ENCODE measurements at regions not wholly inside any gene's neighbourhood (a gene's known extent, or its start where the extent isn't known, plus 50 kb on each side); places are given as distances from the start of the nearest gene placed in this dataset.

DNA sequence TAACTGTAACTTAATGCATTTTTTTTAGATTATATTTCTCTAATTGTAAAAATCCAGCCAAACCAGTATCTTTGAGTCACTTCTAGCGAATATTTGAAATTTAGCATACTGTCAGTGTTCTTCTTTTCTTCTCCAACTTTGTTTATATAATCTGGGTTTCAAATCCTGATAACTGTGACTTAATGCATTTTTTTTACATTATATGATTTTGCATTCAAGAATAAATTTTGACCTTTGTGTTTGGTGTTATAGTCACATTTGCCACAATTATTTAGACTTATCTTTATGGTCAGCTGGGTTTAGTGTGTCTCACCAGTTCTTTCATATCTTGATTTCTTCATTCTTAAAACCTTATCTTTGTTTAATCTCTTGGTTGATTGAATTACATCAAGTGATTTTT is 345.7 kb downstream of the SLC4A3 start:
- DNase-seq (no peak), ATAC-seq (no peak), FAIRE-seq (no peak)
- WGBS, 2 donors: 60 to 79% methylated on average over 1 of the region's 1 CpG
- no peaks in the 10 kb centered on the region for H3K27me3 ChIP-seq
- no peak overlapping the region for H3K27ac ChIP-seq
- intact Hi-C loops (cut with DNase I): no loop called here
- TF ChIP-seq, protein P1, sequence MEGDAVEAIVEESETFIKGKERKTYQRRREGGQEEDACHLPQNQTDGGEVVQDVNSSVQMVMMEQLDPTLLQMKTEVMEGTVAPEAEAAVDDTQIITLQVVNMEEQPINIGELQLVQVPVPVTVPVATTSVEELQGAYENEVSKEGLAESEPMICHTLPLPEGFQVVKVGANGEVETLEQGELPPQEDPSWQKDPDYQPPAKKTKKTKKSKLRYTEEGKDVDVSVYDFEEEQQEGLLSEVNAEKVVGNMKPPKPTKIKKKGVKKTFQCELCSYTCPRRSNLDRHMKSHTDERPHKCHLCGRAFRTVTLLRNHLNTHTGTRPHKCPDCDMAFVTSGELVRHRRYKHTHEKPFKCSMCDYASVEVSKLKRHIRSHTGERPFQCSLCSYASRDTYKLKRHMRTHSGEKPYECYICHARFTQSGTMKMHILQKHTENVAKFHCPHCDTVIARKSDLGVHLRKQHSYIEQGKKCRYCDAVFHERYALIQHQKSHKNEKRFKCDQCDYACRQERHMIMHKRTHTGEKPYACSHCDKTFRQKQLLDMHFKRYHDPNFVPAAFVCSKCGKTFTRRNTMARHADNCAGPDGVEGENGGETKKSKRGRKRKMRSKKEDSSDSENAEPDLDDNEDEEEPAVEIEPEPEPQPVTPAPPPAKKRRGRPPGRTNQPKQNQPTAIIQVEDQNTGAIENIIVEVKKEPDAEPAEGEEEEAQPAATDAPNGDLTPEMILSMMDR (IDR thresholded peaks at IDR 0.05): no peak
- no peak overlapping the region for H3K4me3 ChIP-seq
- H3K9me3 ChIP-seq: no peaks in the 10 kb centered on the region
- no peaks in the 10 kb centered on the region for H3K36me3 ChIP-seq
- H3K4me1 ChIP-seq: no peaks in the 10 kb centered on the region

DNA sequence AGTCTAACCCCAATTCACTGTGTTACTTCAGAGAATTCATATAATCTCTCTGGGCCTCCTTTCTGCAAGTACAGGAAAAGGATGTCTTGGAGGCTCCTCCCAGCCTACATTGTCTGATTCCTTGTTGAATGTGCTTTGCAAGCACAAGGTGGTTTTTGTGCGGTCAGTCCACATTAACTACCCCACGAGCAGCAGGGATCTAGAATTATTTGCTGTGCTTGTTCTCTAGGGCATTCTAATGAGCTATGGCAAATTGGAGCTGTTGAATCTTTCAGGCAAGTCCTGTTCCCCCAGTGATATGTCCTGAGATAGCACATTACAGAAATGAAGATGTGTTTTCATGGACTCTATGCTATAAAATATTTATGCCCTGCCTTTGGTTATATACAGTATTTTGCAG is 349.4 kb downstream of the SLC4A3 start:
- Histone ChIP-seq H3K4me1 (no peaks in the 10 kb centered on the region), H3K36me3 (no peaks in the 10 kb centered on the region), H3K4me3 (no peak overlapping the region), H3K27ac (no peak overlapping the region), H3K9me3 (no peaks in the 10 kb centered on the region), H3K27me3 (no peaks in the 10 kb centered on the region)
- WGBS, 2 donors: 57 to 74% methylated on average over 2 of the region's 2 CpGs
- TF ChIP-seq, protein P1 (IDR thresholded peaks at IDR 0.05): no peak
- DNase-seq: no peak
- intact Hi-C loops (cut with DNase I): no loop called here
- no peak for ATAC-seq
- no peak for FAIRE-seq

DNA sequence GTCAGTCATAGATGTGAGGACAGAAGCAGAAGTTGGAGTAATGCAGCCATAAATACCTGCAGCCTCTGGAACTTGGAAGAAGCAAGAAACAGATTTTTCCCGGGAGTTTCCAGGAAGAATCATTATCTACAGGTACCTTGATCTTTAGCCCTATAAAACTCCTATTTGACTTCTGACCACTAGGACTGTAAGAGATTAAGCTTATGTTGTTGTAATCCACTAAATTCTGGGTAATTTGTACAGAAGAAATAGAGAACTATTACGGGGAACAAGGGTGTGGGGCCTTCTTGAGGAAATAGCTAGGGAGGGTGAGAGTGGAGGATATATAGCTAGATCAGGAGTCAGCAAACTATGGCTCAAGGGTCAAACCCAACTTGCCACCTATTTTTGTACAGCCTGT is 353.2 kb downstream of the SLC4A3 start:
- Histone ChIP-seq H3K4me1 (no peaks in the 10 kb centered on the region), H3K27ac (no peak overlapping the region), H3K9me3 (no peaks in the 10 kb centered on the region), H3K27me3 (peaks cover 0 to 3% (median 0%) of the 10 kb centered on the region in 4 donors), H3K4me3 (no peak overlapping the region), H3K36me3 (no peaks in the 10 kb centered on the region)
- ATAC-seq (no peak), FAIRE-seq (no peak), DNase-seq (no peak)
- TF ChIP-seq, protein P1 (IDR thresholded peaks at IDR 0.05): no peak
- intact Hi-C loops (cut with DNase I): no loop called here
- 72 to 87% methylated on average over 2 of the region's 2 CpGs for WGBS, 2 donors

DNA sequence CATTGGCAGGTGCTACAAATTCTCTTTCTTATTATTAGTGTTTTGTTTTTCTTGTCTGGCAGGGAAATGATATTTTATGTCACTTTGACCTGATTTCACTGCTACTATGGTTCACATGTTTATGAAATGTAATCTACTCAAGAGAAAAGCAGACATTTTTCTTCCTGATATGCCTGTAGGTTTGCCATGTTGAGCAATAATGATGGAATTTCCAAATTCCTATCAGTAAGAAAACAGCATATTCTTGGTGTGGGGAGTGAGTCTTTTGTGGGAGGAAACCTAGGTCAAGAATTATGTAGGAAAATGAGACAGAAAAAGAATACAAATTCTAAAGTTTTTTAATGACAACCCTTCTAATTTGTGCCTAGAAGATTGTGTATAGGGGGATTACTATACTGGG is 356.4 kb downstream of the SLC4A3 start:
- Histone ChIP-seq H3K36me3 (no peaks in the 10 kb centered on the region), H3K9me3 (no peaks in the 10 kb centered on the region), H3K4me1 (no peaks in the 10 kb centered on the region), H3K27ac (no peak overlapping the region), H3K4me3 (no peak overlapping the region), H3K27me3 (peaks cover 0 to 3% (median 0%) of the 10 kb centered on the region in 4 donors)
- TF ChIP-seq, protein P1 (IDR thresholded peaks at IDR 0.05): no peak
- ATAC-seq (no peak), DNase-seq (no peak), FAIRE-seq (no peak)
- intact Hi-C loops (cut with DNase I): no loop called here

DNA sequence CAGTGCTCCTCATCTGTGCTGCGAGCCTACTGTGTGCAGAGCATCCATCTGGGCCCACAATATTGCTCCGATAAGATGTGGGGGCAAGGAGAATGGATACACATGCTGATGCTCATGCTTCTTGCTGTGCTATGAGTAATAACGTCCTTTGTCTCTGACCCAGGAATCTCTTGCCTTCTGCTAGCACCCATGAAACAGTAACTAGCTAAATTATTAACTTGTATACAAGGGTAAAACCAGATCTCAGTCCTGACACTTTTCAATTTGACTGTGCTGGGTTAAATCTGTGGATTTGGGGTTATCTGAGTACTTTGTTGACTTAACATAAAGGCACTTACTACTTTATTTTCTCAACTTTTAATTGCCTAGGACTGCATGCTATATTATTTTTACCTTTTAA is 357.6 kb downstream of the SLC4A3 start:
- ATAC-seq (no peak), FAIRE-seq (no peak), DNase-seq (no peak)
- 62 to 72% methylated on average over 3 of the region's 3 CpGs for WGBS, 2 donors
- Histone ChIP-seq H3K4me3 (no peak overlapping the region), H3K9me3 (no peaks in the 10 kb centered on the region), H3K4me1 (no peaks in the 10 kb centered on the region), H3K27ac (no peak overlapping the region), H3K36me3 (no peaks in the 10 kb centered on the region), H3K27me3 (peaks cover 0 to 3% (median 0%) of the 10 kb centered on the region in 4 donors)
- intact Hi-C loops (cut with DNase I): no loop called here
- TF ChIP-seq, protein P1 (IDR thresholded peaks at IDR 0.05): no peak

Data from pancreas (tissue), 10 donors.